ENCODE measurements at regions not wholly inside any gene's neighbourhood (a gene's known extent, or its start where the extent isn't known, plus 50 kb on each side); places are given as distances from the start of the nearest gene placed in this dataset.

GRCh38 chr4:41819621-41820020 is 71.1 kb upstream of the PHOX2B start:
- no peak overlapping the region for H4K8ac ChIP-seq (ENCODE audit: low read depth in 2 of 2, low read length in 2 of 2)
- no peak overlapping the region for H3K23ac ChIP-seq (ENCODE audit: low read depth, low read length)
- H3K27me3 ChIP-seq (ENCODE audit: control insufficient read depth, insufficient read depth, low read length) = peaks cover 16% of the 10 kb centered on the region
- 50% methylated on average over 1 of the region's 3 CpGs; no CpG with 5 or more reads in 1 of the 2 experiments for WGBS, 2 experiments (ENCODE audit: extremely low coverage in 2 of 2, insufficient read length in 1 of 2)
- intact Hi-C loops (cut with micrococcal nuclease) = no loop called here
- TF ChIP-seq ELK1 (IDR thresholded peaks at IDR 0.05; ENCODE audit: borderline replicate concordance, low read depth, low read length) (no peak), MXI1 (IDR thresholded peaks at IDR 0.05; ENCODE audit: borderline replicate concordance, low read depth, low read length) (no peak), RCOR1 (IDR thresholded peaks at IDR 0.05; ENCODE audit: insufficient replicate concordance, low read length) (no peak), BHLHE40 (IDR thresholded peaks at IDR 0.05; ENCODE audit: low read depth, low read length) (no peak), MAZ (IDR thresholded peaks at IDR 0.05; ENCODE audit: borderline replicate concordance, low read depth, low read length) (no peak), NFE2L2 (IDR thresholded peaks at IDR 0.05; ENCODE audit: low read depth, low read length) (no peak), MAFK (IDR thresholded peaks at IDR 0.05; ENCODE audit: low read depth, low read length) (no peak), SMC3 (IDR thresholded peaks at IDR 0.05; ENCODE audit: low read depth, low read length) (no peak), CEBPB (IDR thresholded peaks at IDR 0.05; ENCODE audit: low read depth, low read length) (no peak), RAD21 (IDR thresholded peaks at IDR 0.05; ENCODE audit: low read length) (no peak), RFX5 (IDR thresholded peaks at IDR 0.05; ENCODE audit: low read depth, low read length) (no peak), POLR2A (IDR thresholded peaks at IDR 0.05; ENCODE audit: low read depth, low read length) (no peak), FOS (IDR thresholded peaks at IDR 0.05; ENCODE audit: low read depth, low read length) (no peak), USF2 (IDR thresholded peaks at IDR 0.05; ENCODE audit: low read depth, low read length) (no peak)
- H3K4ac ChIP-seq (ENCODE audit: low read depth, low read length) = no peak overlapping the region
- ChIA-PET CTCF (interaction anchor here (1.5 kb wide), 1 partner anchor 136 kb away, joined by 3 read pairs; no protein-coding TSS in a partner anchor), POLR2A (ENCODE audit: unreplicated experiment) (no interaction called here)
- no peaks in the 10 kb centered on the region for H3K36me3 ChIP-seq (ENCODE audit: control insufficient read depth, insufficient read depth, low read length)
- no peaks in the 10 kb centered on the region for H3K9me3 ChIP-seq (ENCODE audit: control insufficient read depth, insufficient read depth, low read length)
- H3K18ac ChIP-seq (ENCODE audit: low read depth, low read length) = no peak overlapping the region
- no peak overlapping the region for H2BK5ac ChIP-seq (ENCODE audit: low read depth, low read length, poor library complexity, severe bottlenecking)
- no peaks in the 10 kb centered on the region for H3K9me1 ChIP-seq (ENCODE audit: insufficient read depth, low read length)
- H3K14ac ChIP-seq (replicated peaks; ENCODE audit: low read depth, low read length) = no peak overlapping the region
- no peaks in the 10 kb centered on the region for H4K20me1 ChIP-seq (ENCODE audit: insufficient read depth, low read length)
- no peak overlapping the region for H4K91ac ChIP-seq (ENCODE audit: insufficient read depth, low read depth, low read length)
- DNase-seq (no peak), ATAC-seq (ENCODE audit: low read depth) (no peak)
- H3K79me1 ChIP-seq (ENCODE audit: low read depth in 1 of 2, low read length in 2 of 2) = no peaks in the 10 kb centered on the region
- no peak overlapping the region for H3K56ac ChIP-seq (ENCODE audit: extremely low read depth, insufficient read depth, low read length)
- no peak overlapping the region for H2BK15ac ChIP-seq (ENCODE audit: low read depth, low read length)
- in situ Hi-C loops (cut with MboI; ENCODE audit: low sequenced_read_pairs) = no loop called here
- H3K4me1 ChIP-seq (ENCODE audit: control insufficient read depth, insufficient read depth, low read length) = no peaks in the 10 kb centered on the region
- no peak overlapping the region for H2BK120ac ChIP-seq (ENCODE audit: low read depth, low read length)
- no peak overlapping the region for H3K4me2 ChIP-seq (ENCODE audit: low read depth, low read length)
- H3K9ac ChIP-seq (ENCODE audit: low read depth, low read length) = no peak overlapping the region
- H2AK9ac ChIP-seq (replicated peaks; ENCODE audit: low read depth, low read length, poor library complexity) = no peak overlapping the region
- no peak overlapping the region for H3K4me3 ChIP-seq (ENCODE audit: insufficient read depth, low read depth, low read length)
- H4K5ac ChIP-seq (ENCODE audit: low read depth, low read length) = no peak overlapping the region
- no peak overlapping the region for H2AFZ ChIP-seq (replicated peaks; ENCODE audit: low read length, poor library complexity)
- H3K27ac ChIP-seq (ENCODE audit: insufficient read depth, low read length) = no peak overlapping the region
- dilution Hi-C loops (cut with HindIII; ENCODE audit: low sequenced_read_pairs, unreplicated experiment) = no loop called here
- H2BK20ac ChIP-seq (ENCODE audit: low read depth, low read length) = no peak overlapping the region
- H2AK5ac ChIP-seq (ENCODE audit: low read depth, low read length) = no peak overlapping the region
- BruUV-seq (replicated peaks) = no TSS peak
